ENCODE measurements at regions not wholly inside any gene's neighbourhood (a gene's known extent, or its start where the extent isn't known, plus 50 kb on each side); places are given as distances from the start of the nearest gene placed in this dataset.

DNA sequence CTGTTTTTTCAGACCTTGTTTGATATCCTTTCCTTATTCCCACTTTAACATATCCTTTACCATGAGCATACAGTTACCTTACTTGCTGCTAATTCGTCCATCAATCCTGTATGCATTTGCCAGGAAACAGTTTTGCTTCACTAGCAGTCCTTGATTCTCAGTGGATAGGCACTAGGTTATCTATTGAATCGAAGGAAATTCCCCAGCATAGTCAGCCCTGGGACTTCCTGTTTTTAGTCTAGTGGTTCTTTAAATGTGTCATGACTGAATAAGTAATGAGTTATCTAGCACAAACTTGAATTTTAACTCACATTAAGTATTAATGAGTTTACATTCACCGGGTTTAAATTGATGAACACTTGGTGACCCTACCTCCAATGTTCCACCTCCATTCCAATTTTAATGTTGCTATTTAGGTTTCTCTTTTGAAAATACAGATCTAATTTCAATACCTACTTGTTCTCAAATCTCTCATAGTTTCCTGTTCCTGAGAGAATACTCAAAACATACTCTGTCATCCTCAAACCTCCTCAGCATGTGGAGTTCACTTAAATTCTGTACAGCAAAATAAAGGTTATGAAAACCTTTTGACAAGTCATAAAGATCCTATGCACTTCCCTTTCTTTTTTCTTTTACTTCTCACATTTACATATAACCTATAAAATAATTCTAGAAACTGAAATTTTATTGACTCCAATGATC, 1375.1 kb upstream of the TENM4 start (continued):
- TF ChIP-seq PRDM15 (CRISPR knock-in tag; IDR thresholded peaks at IDR 0.05) (no peak), NFYA (IDR thresholded peaks at IDR 0.05; ENCODE audit: borderline replicate concordance, low read depth, low read length) (no peak), PML (IDR thresholded peaks at IDR 0.05; ENCODE audit: low read length) (0 out of 2 replicates have a peak, but pooled peaks have one; percentile 32), RFX5 (IDR thresholded peaks at IDR 0.05; ENCODE audit: low read depth, low read length) (no peak), STAT3 (IDR thresholded peaks at IDR 0.05; ENCODE audit: low read depth, low read length) (0 out of 2 replicates have a peak, but pooled peaks have one; percentile 22), PBX3 (IDR thresholded peaks at IDR 0.05; ENCODE audit: insufficient replicate concordance, low read depth, low read length) (no peak), ZBED1 (IDR thresholded peaks at IDR 0.05; ENCODE audit: borderline replicate concordance) (no peak), HDGF (IDR thresholded peaks at IDR 0.05) (no peak), MYC (IDR thresholded peaks at IDR 0.05; ENCODE audit: insufficient read depth, insufficient read length, insufficient replicate concordance, low read length, severe bottlenecking) (no peak), RAD21 (IDR thresholded peaks at IDR 0.05; ENCODE audit: insufficient read depth, low read depth, low read length) (no peak), JUNB (IDR thresholded peaks at IDR 0.05) (peak; percentile 90), CEBPZ (IDR thresholded peaks at IDR 0.05; ENCODE audit: low read depth, low read length) (no peak), SRF (IDR thresholded peaks at IDR 0.05; ENCODE audit: low read depth in 2 of 2, low read length in 2 of 2) (no peak), BCL3 (IDR thresholded peaks at IDR 0.05; ENCODE audit: borderline replicate concordance, insufficient read depth, low read depth, low read length, poor library complexity, severe bottlenecking) (no peak), NKRF (conservative IDR thresholded peaks at IDR 0.05) (no peak), RBBP5 (conservative IDR thresholded peaks at IDR 0.05) (no peak), FOXM1 (IDR thresholded peaks at IDR 0.05; ENCODE audit: low read depth, low read length) (peak; percentile 69; the same call in 1 of the 2 replicates)
